ENCODE measurements at regions not wholly inside any gene's neighbourhood (a gene's known extent, or its start where the extent isn't known, plus 50 kb on each side); places are given as distances from the start of the nearest gene placed in this dataset.

GRCh38 chr13:84296401-84296800, 414.1 kb upstream of the SLITRK1 start:
- ChIA-PET POLR2A (ENCODE audit: unreplicated experiment) (no interaction called here), CTCF (no interaction called here)
- Histone ChIP-seq H3F3A (ENCODE audit: low read length, unreplicated experiment) (no peaks in the 10 kb centered on the region), H3K27me3 (ENCODE audit: low read length) (no peaks in the 10 kb centered on the region), H3K79me2 (ENCODE audit: low read length) (no peaks in the 10 kb centered on the region), H3K9me3 (ENCODE audit: low read length) (no peaks in the 10 kb centered on the region), H3K9me2 (replicated peaks; ENCODE audit: low read length) (no peaks in the 10 kb centered on the region), H3K4me2 (ENCODE audit: low read length) (no peak overlapping the region), H3K27ac (ENCODE audit: low read length) (no peak overlapping the region), H2AFZ (ENCODE audit: low read length) (no peak overlapping the region), H3K4me3 (ENCODE audit: low read length) (no peak overlapping the region), H3K36me3 (ENCODE audit: low read depth, low read length) (no peaks in the 10 kb centered on the region), H4K20me1 (ENCODE audit: low read length) (no peaks in the 10 kb centered on the region), H3K9ac (ENCODE audit: low read length) (no peak overlapping the region), H3K4me1 (ENCODE audit: insufficient read depth, low read length) (no peaks in the 10 kb centered on the region)
- BruUV-seq (replicated peaks): no TSS peak
- ATAC-seq: no peak
- no peak for DNase-seq
- TF ChIP-seq, protein P1, sequence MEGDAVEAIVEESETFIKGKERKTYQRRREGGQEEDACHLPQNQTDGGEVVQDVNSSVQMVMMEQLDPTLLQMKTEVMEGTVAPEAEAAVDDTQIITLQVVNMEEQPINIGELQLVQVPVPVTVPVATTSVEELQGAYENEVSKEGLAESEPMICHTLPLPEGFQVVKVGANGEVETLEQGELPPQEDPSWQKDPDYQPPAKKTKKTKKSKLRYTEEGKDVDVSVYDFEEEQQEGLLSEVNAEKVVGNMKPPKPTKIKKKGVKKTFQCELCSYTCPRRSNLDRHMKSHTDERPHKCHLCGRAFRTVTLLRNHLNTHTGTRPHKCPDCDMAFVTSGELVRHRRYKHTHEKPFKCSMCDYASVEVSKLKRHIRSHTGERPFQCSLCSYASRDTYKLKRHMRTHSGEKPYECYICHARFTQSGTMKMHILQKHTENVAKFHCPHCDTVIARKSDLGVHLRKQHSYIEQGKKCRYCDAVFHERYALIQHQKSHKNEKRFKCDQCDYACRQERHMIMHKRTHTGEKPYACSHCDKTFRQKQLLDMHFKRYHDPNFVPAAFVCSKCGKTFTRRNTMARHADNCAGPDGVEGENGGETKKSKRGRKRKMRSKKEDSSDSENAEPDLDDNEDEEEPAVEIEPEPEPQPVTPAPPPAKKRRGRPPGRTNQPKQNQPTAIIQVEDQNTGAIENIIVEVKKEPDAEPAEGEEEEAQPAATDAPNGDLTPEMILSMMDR (conservative IDR thresholded peaks at IDR 0.05; ENCODE audit: low read depth, low read length): no peak
- TF ChIP-seq EZH2 (IDR thresholded peaks at IDR 0.05; ENCODE audit: low read length, unreplicated experiment): no peak
- TF ChIP-seq EZH2phosphoT487 (IDR thresholded peaks at IDR 0.05; ENCODE audit: borderline replicate concordance, low read length): no peak
- intact Hi-C loops (cut with micrococcal nuclease): no loop called here

DNA sequence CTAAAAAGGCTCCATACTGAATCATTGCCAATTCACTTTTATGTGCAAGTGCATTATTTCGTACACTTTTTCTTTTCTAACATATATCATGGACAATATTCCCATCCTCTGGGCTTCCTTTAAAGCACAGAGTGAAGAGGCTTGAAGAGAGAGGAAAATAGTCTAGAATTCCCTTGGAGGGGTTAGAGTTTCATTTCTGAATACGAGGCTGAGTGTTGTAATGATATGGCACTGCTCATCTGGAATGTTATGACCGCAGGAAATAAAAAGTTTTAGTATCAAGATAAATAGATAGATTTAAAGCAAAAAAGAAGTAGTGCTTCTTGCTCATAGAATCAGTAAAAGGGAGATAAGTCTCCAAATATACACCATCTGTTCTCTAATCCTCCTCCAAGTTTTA, 412.3 kb upstream of the SLITRK1 start:
- Histone ChIP-seq H3K9ac (ENCODE audit: low read length) (no peak overlapping the region), H3K27me3 (ENCODE audit: low read length) (no peaks in the 10 kb centered on the region), H3K79me2 (ENCODE audit: low read length) (no peaks in the 10 kb centered on the region), H3K36me3 (ENCODE audit: low read depth, low read length) (no peaks in the 10 kb centered on the region), H3K4me1 (ENCODE audit: insufficient read depth, low read length) (no peaks in the 10 kb centered on the region), H2AFZ (ENCODE audit: low read length) (no peak overlapping the region), H4K20me1 (ENCODE audit: low read length) (no peaks in the 10 kb centered on the region), H3K4me2 (ENCODE audit: low read length) (no peak overlapping the region), H3K9me2 (replicated peaks; ENCODE audit: low read length) (no peaks in the 10 kb centered on the region), H3K9me3 (ENCODE audit: low read length) (no peaks in the 10 kb centered on the region), H3F3A (ENCODE audit: low read length, unreplicated experiment) (no peaks in the 10 kb centered on the region), H3K4me3 (ENCODE audit: low read length) (no peak overlapping the region), H3K27ac (ENCODE audit: low read length) (no peak overlapping the region)
- BruUV-seq (replicated peaks): no TSS peak
- intact Hi-C loops (cut with micrococcal nuclease): no loop called here
- no peak for ATAC-seq
- TF ChIP-seq, protein P1 (conservative IDR thresholded peaks at IDR 0.05; ENCODE audit: low read depth, low read length): no peak
- DNase-seq: no peak
- POLR2A ChIA-PET (ENCODE audit: unreplicated experiment): no interaction called here
- CTCF ChIA-PET: no interaction called here

DNA sequence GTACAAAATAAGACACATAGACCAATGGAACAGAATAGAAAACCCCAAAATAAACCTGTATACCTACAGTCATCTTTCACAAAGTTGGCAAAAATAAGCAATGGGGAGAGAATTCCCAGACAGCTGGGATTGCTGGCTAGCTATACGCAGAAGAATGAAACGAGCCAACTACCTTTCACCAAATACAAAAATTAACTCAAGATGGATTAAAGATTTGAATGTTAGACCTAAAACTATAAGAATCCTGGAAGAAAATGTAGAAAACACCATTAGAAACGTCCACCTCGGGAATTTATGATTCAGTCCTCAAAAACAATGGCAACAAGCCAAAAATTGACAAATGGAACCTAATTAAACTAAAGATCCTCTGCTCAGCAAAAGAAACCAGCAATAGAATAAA, 408.1 kb upstream of the SLITRK1 start:
- Histone ChIP-seq H3K36me3 (ENCODE audit: low read depth, low read length) (no peaks in the 10 kb centered on the region), H3F3A (ENCODE audit: low read length, unreplicated experiment) (no peaks in the 10 kb centered on the region), H3K9ac (ENCODE audit: low read length) (no peak overlapping the region), H3K4me2 (ENCODE audit: low read length) (no peak overlapping the region), H3K4me1 (ENCODE audit: insufficient read depth, low read length) (no peaks in the 10 kb centered on the region), H3K4me3 (ENCODE audit: low read length) (no peak overlapping the region), H3K79me2 (ENCODE audit: low read length) (no peaks in the 10 kb centered on the region), H2AFZ (ENCODE audit: low read length) (no peak overlapping the region), H3K9me3 (ENCODE audit: low read length) (no peaks in the 10 kb centered on the region), H3K27ac (ENCODE audit: low read length) (no peak overlapping the region), H3K27me3 (ENCODE audit: low read length) (no peaks in the 10 kb centered on the region), H3K9me2 (replicated peaks; ENCODE audit: low read length) (no peaks in the 10 kb centered on the region), H4K20me1 (ENCODE audit: low read length) (no peaks in the 10 kb centered on the region)
- POLR2A ChIA-PET (ENCODE audit: unreplicated experiment): no interaction called here
- no TSS peak for BruUV-seq (replicated peaks)
- intact Hi-C loops (cut with micrococcal nuclease): no loop called here
- CTCF ChIA-PET: no interaction called here
- no peak for DNase-seq
- TF ChIP-seq, protein P1 (conservative IDR thresholded peaks at IDR 0.05; ENCODE audit: low read depth, low read length): no peak
- no peak for TF ChIP-seq EZH2phosphoT487 (IDR thresholded peaks at IDR 0.05; ENCODE audit: borderline replicate concordance, low read length)
- no peak for TF ChIP-seq EZH2 (IDR thresholded peaks at IDR 0.05; ENCODE audit: low read length, unreplicated experiment)
- no peak for ATAC-seq
